ENCODE measurements at regions not wholly inside any gene's neighbourhood (a gene's known extent, or its start where the extent isn't known, plus 50 kb on each side); places are given as distances from the start of the nearest gene placed in this dataset.

GRCh38 chr10:111525696-111526095 lies 448.9 kb downstream of the ADRA2A start:
- DNase-seq (ENCODE audit: low spot score): no peak
- Histone ChIP-seq H3K9me3 (no peaks in the 10 kb centered on the region), H3K4me3 (no peak overlapping the region), H3K4me1 (ENCODE audit: control insufficient read depth in 1 of 2, low read depth in 2 of 2) (no peaks in the 10 kb centered on the region), H3K36me3 (no peaks in the 10 kb centered on the region), H3K27ac (no peak overlapping the region), H3K27me3 (replicated peaks; ENCODE audit: insufficient read depth) (no peaks in the 10 kb centered on the region)
- no peak for ATAC-seq (ENCODE audit: insufficient number of reproducible peaks, low FRiP score, low read depth)
- no peak for TF ChIP-seq CTCF (IDR thresholded peaks at IDR 0.05)

GRCh38 chr10:111531690-111532089 lies 454.9 kb downstream of the ADRA2A start:
- Histone ChIP-seq H3K4me3 (no peak overlapping the region), H3K27me3 (replicated peaks; ENCODE audit: insufficient read depth) (no peaks in the 10 kb centered on the region), H3K4me1 (ENCODE audit: control insufficient read depth in 1 of 2, low read depth in 2 of 2) (no peaks in the 10 kb centered on the region), H3K27ac (no peak overlapping the region), H3K9me3 (no peaks in the 10 kb centered on the region), H3K36me3 (no peaks in the 10 kb centered on the region)
- ATAC-seq (ENCODE audit: insufficient number of reproducible peaks, low FRiP score, low read depth): no peak
- TF ChIP-seq CTCF (IDR thresholded peaks at IDR 0.05): no peak
- no peak for DNase-seq (ENCODE audit: low spot score)

GRCh38 chr10:111532139-111532538 lies 455.3 kb downstream of the ADRA2A start:
- Histone ChIP-seq H3K4me1 (ENCODE audit: control insufficient read depth in 1 of 2, low read depth in 2 of 2) (no peaks in the 10 kb centered on the region), H3K9me3 (no peaks in the 10 kb centered on the region), H3K36me3 (no peaks in the 10 kb centered on the region), H3K4me3 (no peak overlapping the region), H3K27me3 (replicated peaks; ENCODE audit: insufficient read depth) (no peaks in the 10 kb centered on the region), H3K27ac (no peak overlapping the region)
- TF ChIP-seq CTCF (IDR thresholded peaks at IDR 0.05): no peak
- DNase-seq (ENCODE audit: low spot score): no peak
- ATAC-seq (ENCODE audit: insufficient number of reproducible peaks, low FRiP score, low read depth): no peak

- H3K4me1 ChIP-seq (ENCODE audit: control insufficient read depth in 1 of 2, low read depth in 2 of 2): no peaks in the 10 kb centered on the region
- no peaks in the 10 kb centered on the region for H3K27me3 ChIP-seq (replicated peaks; ENCODE audit: insufficient read depth)
- no peak for TF ChIP-seq CTCF (IDR thresholded peaks at IDR 0.05)
- no peaks in the 10 kb centered on the region for H3K36me3 ChIP-seq
- DNase-seq (ENCODE audit: low spot score) (no peak), ATAC-seq (ENCODE audit: insufficient number of reproducible peaks, low FRiP score, low read depth) (no peak)
- no peak overlapping the region for H3K4me3 ChIP-seq
- no peaks in the 10 kb centered on the region for H3K9me3 ChIP-seq
- no peak overlapping the region for H3K27ac ChIP-seq
Observed at GRCh38 chr10:111539246-111539645, 462.4 kb downstream of the ADRA2A start.

GRCh38 chr10:111543854-111544253 lies 467.0 kb downstream of the ADRA2A start:
- Histone ChIP-seq H3K36me3 (no peaks in the 10 kb centered on the region), H3K4me1 (ENCODE audit: control insufficient read depth in 1 of 2, low read depth in 2 of 2) (no peaks in the 10 kb centered on the region), H3K27me3 (replicated peaks; ENCODE audit: insufficient read depth) (no peaks in the 10 kb centered on the region), H3K9me3 (no peaks in the 10 kb centered on the region), H3K27ac (no peak overlapping the region), H3K4me3 (no peak overlapping the region)
- no peak for TF ChIP-seq CTCF (IDR thresholded peaks at IDR 0.05)
- no peak for DNase-seq (ENCODE audit: low spot score)
- ATAC-seq (ENCODE audit: insufficient number of reproducible peaks, low FRiP score, low read depth): no peak
